Heart right ventricle (tissue), 16 donors: ENCODE measurements at regions not wholly inside any gene's neighbourhood (a gene's known extent, or its start where the extent isn't known, plus 50 kb on each side); places are given as distances from the start of the nearest gene placed in this dataset.

Experiments used
- ATAC-seq, 8 donors: fragments of 200-7000 bp; cut with Tn5 transposase; one replicate each; pipeline ENCODE4 v1.9.1; 2020; ENCODE audit warnings: mild to moderate bottlenecking in 8 of 8, moderate library complexity in 8 of 8, moderate number of reproducible peaks in 1 of 8
- DNase-seq, 2 donors: peaks; one replicate each; pipeline ENCODE4 v3.0.0-alpha.2; 2020
- H3K27ac ChIP-seq, 10 donors: fragments of 200-600 bp; sonication (generic) in 2 of 10; one replicate each; pipeline versions ENCODE4 v1.5.0 to v1.8.0; 2020 to 2022; ENCODE audit warnings: mild to moderate bottlenecking in 3 of 10
- H3K27me3 ChIP-seq, 7 donors: fragments of 200-600 bp; one replicate each; pipeline ENCODE4 v1.8.0; 2021 to 2022; ENCODE audit warnings: mild to moderate bottlenecking in 2 of 7
- H3K36me3 ChIP-seq, 9 donors: fragments of 200-600 bp; sonication (generic) in 1 of 9; one replicate each; pipeline versions ENCODE4 v1.5.0 to v1.8.0; 2020 to 2022; ENCODE audit warnings: mild to moderate bottlenecking in 2 of 9
- H3K4me1 ChIP-seq, 9 donors: fragments of 200-600 bp; sonication (generic) in 1 of 9; one replicate each; pipeline versions ENCODE4 v1.5.0 to v1.8.0; 2020 to 2022; ENCODE audit warnings: mild to moderate bottlenecking in 4 of 9
- H3K4me3 ChIP-seq, 10 donors: fragments of 200-600 bp; sonication (generic) in 2 of 10; one replicate each; pipeline versions ENCODE4 v1.5.0 to v1.8.0; 2020 to 2022; ENCODE audit warnings: mild to moderate bottlenecking in 7 of 10, moderate library complexity in 2 of 10
- H3K9me3 ChIP-seq, 11 donors: fragments of 200-600 bp in 10 of 11; sonication (generic) in 2 of 11; one replicate each; pipeline versions ENCODE4 v1.5.0 to v1.8.0; 2013 to 2022; ENCODE audit warnings: mild to moderate bottlenecking in 2 of 11, control low read depth in 1 of 11, moderate library complexity in 1 of 11
- CTCF ChIP-seq, 9 donors: fragments of 200-600 bp; sonication (generic) in 2 of 9; IDR thresholded peaks; one replicate each; pipeline versions ENCODE4 v1.5.0 to v1.8.0; 2021 to 2022; ENCODE audit warnings: antibody characterized with exemption in 9 of 9, mild to moderate bottlenecking in 5 of 9, moderate library complexity in 1 of 9
- WGBS, 2 donors: extraction: QIAGEN DNeasy Blood & Tissue Kit; methylation state at CpG; one replicate each; pipeline ENCODE4 v1.1.7; 2013; ENCODE audit warnings: inconsistent platforms in 1 of 2; 5-methylcytosine and 5-hydroxymethylcytosine counted together
- intact Hi-C, 10 donors: fragments of 100-400 bp; cut with DNase I; formaldehyde crosslinking; loops; one replicate each; pipeline versions ENCODE4 v1.11.1 to v1.14.2; 2022
- donor health status: Arrhythmogenic right ventricular cardiomyopathy.
- donor health status: ischemic (EF 13 %, LVEDD 7.1; RV severe dilation, severe dysfunction).
- donor health status: healthy with polysubstance abuse.
- donor health status: DM: no; HTN: yes; CAD: no.
- donor health status: DM: no; HTN: no; CAD: no.
- donor health status: ischemic (EF 25% LVEDD 6.9; RV normal size, moderate dysfunction).
- donor health status: ischemic (EF 25% LVEDD 5.7; RV mildly dilated, moderate dysfunction).
- donor health status: healthy.
- donor health status: DM: yes; HTN: yes; CAD: no.
- donor health status: Ischemic cardiomyopathy.
- donor health status: ischemic (EF 35%, LVEDD 5.7; RV mildly dilated, moderate dysfunction).
- donor health status: nonischemic (EF 11% LVEDD 7.7; RV severe dilation, severe dysfunction).
- donor health status: DM: yes; HTN: yes; CAD: no.
- donor health status: PGD.
- donor health status: ischemic (EF 29% LVEDD 5.4; RV normal size, mild dysfunction).
- donor health status: nonischemic (EF 23%, LVEDD 6.1; RV moderate dilation, normal function).

- TF ChIP-seq CTCF (IDR thresholded peaks at IDR 0.05): no peak
- no peaks in the 10 kb centered on the region for H3K27me3 ChIP-seq
- intact Hi-C loops: no loop called here
- no peak overlapping the region for H3K4me3 ChIP-seq
- DNase-seq (no peak), ATAC-seq (no peak)
- H3K27ac ChIP-seq: no peak overlapping the region
- 89 to 96% methylated on average over 5 of the region's 5 CpGs for WGBS, 2 donors
- H3K36me3 ChIP-seq: no peaks in the 10 kb centered on the region
- H3K4me1 ChIP-seq: peaks cover 0 to 9% (median 0%) of the 10 kb centered on the region in 9 donors
- peaks cover 0 to 4% (median 0%) of the 10 kb centered on the region in 11 donors for H3K9me3 ChIP-seq
Measured at GRCh38 chr14:34009956-34010355, 59.1 kb upstream of the EGLN3 start.

- Histone ChIP-seq H3K4me1 (peaks cover 0 to 7% (median 0%) of the 10 kb centered on the region in 9 donors), H3K9me3 (peaks cover 0 to 4% (median 0%) of the 10 kb centered on the region in 11 donors), H3K27ac (no peak overlapping the region), H3K36me3 (no peaks in the 10 kb centered on the region), H3K27me3 (no peaks in the 10 kb centered on the region), H3K4me3 (no peak overlapping the region)
- WGBS, 2 donors: 83 to 87% methylated on average over 3 of the region's 3 CpGs
- ATAC-seq (no peak), DNase-seq (no peak)
- no peak for TF ChIP-seq CTCF (IDR thresholded peaks at IDR 0.05)
- intact Hi-C loops: no loop called here
Measured at GRCh38 chr14:34007902-34008301, 57.0 kb upstream of the EGLN3 start.

DNA sequence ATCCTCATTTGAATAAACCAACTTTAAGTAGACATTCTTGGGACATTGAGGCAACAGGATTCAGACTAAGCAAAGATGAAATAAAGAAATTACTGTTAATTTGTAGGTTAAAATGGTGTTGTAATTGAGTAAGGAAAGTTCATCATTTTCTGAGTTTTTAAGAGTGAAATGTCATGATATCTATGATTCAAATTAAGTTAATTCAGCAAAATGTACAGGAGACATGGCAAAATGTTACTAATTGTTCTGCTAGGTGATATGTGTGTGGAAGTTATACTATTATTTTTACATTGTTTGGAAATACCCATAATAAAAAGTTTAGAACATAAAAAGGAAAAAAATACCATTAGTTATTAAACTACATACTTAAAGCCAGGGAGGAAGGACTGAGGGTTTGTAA lies 55.0 kb upstream of the EGLN3 start:
- H3K9me3 ChIP-seq: peaks cover 0 to 4% (median 0%) of the 10 kb centered on the region in 11 donors
- H3K27me3 ChIP-seq: no peaks in the 10 kb centered on the region
- no peak for TF ChIP-seq CTCF (IDR thresholded peaks at IDR 0.05)
- ATAC-seq: no peak
- H3K36me3 ChIP-seq: no peaks in the 10 kb centered on the region
- H3K4me1 ChIP-seq: peaks cover 0 to 8% (median 0%) of the 10 kb centered on the region in 9 donors
- H3K27ac ChIP-seq: no peak overlapping the region
- H3K4me3 ChIP-seq: no peak overlapping the region
- intact Hi-C loops: no loop called here
- DNase-seq: no peak

DNA sequence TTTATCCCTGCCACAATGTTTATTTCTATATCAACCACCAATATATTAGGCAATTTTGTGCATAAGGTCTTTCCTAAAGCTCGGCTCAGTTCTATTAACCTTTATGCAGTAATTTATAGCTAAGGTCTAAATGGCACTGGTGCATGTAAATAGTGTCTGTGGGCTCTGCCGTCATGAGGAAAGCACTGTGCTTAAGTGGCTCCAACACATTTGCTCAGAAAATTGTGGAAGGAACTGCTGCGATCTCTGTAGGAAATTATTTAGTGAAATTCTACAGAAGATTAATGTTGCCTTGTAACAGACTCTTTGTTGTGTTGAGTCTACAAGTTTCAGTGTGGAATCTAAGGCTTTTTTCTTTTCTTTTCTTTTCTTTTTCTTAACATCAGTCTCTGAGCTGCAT lies 54.0 kb upstream of the EGLN3 start:
- intact Hi-C loops: no loop called here
- peaks cover 0 to 4% (median 0%) of the 10 kb centered on the region in 11 donors for H3K9me3 ChIP-seq
- 82 to 95% methylated on average over 3 of the region's 3 CpGs for WGBS, 2 donors
- H3K36me3 ChIP-seq: no peaks in the 10 kb centered on the region
- no peak overlapping the region for H3K4me3 ChIP-seq
- no peaks in the 10 kb centered on the region for H3K27me3 ChIP-seq
- no peak for TF ChIP-seq CTCF (IDR thresholded peaks at IDR 0.05)
- ATAC-seq (no peak), DNase-seq (no peak)
- peaks cover 0 to 8% (median 0%) of the 10 kb centered on the region in 9 donors for H3K4me1 ChIP-seq
- no peak overlapping the region for H3K27ac ChIP-seq
